ENCODE measurements at regions not wholly inside any gene's neighbourhood (a gene's known extent, or its start where the extent isn't known, plus 50 kb on each side); places are given as distances from the start of the nearest gene placed in this dataset.
A peak's percentile ranks its signal among the peaks of the same experiment; 100 is the strongest.

DNA sequence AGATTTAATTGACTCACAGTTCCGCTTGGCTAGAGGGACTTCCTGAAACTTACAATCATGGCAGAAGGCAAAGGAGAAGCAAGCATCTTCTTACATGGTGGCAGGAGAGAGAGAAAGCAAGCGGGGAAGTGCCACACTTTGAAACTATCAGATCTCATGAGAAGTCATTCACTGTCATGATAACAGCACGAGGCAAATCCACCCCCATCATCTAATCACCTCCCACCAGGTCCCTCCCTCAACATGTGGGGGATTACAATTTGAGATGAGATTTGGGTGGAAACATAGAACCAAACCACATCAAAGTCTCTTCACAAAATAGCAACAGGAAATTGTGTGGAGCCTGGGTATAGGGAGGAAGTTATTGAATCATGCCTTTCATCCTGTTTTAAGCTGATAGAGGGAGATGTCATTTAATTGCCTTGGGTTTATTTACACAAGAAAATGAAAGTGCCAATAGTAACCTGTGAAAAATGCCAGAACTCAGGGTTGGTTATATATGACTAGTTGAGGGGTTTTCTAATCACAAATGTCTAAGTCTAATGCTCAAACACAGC is 624.8 kb upstream of the LMCD1 start:
- Histone ChIP-seq H3K4me3 (replicated peaks in 1 of 3; ENCODE audit: insufficient read depth in 1 of 3, low read depth in 1 of 3, low read length in 3 of 3) (peak overlapping the region in 1 of 3 experiments; percentile 1), H3K9me1 (replicated peaks; ENCODE audit: control insufficient read depth, extremely low read depth, insufficient read depth, low read length) (no peaks in the 10 kb centered on the region), H3K4me1 (ENCODE audit: control insufficient read depth, extremely low read depth, insufficient read depth, low read length) (peaks cover 40% of the 10 kb centered on the region), H3K9me3 (replicated peaks; ENCODE audit: control insufficient read depth, insufficient read depth, low read length) (no peaks in the 10 kb centered on the region), H4K20me1 (replicated peaks; ENCODE audit: control insufficient read depth, extremely low read depth, insufficient read depth, low read length) (no peaks in the 10 kb centered on the region), H3K9ac (replicated peaks; ENCODE audit: extremely low read depth, insufficient read depth, low read length) (peak overlapping the region; percentile 58), H3K27me3 (ENCODE audit: control insufficient read depth in 2 of 2, insufficient read depth in 2 of 2, low read length in 2 of 2) (no peaks in the 10 kb centered on the region), H3K27ac (ENCODE audit: insufficient read depth, low read depth, low read length) (peak overlapping the region; percentile 76), H3K4me2 (ENCODE audit: insufficient read depth, low read length) (peak overlapping the region; percentile 48), H3K79me2 (ENCODE audit: control insufficient read depth, insufficient read depth, low read length) (no peaks in the 10 kb centered on the region), H3K36me3 (ENCODE audit: control insufficient read depth in 2 of 2, extremely low read depth in 1 of 2, insufficient read depth in 2 of 2, low read length in 2 of 2) (no peaks in the 10 kb centered on the region), H2AFZ (ENCODE audit: low read depth, low read length) (no peak overlapping the region)
- no TSS peak for BruUV-seq (replicated peaks)
- TF ChIP-seq CTCF (IDR thresholded peaks at IDR 0.05; ENCODE audit: extremely low read depth in 1 of 2, insufficient read depth in 1 of 2, low read depth in 1 of 2, low read length in 2 of 2) (no peak), GATA2 (IDR thresholded peaks at IDR 0.05; ENCODE audit: insufficient read depth, insufficient read length, low read depth, low read length) (peak; percentile 93), POLR2AphosphoS5 (IDR thresholded peaks at IDR 0.05; ENCODE audit: insufficient read depth, low read depth, low read length) (peak; percentile 70), FOS (IDR thresholded peaks at IDR 0.05; ENCODE audit: borderline replicate concordance, insufficient read depth, low read length) (peak; percentile 59), MYC (IDR thresholded peaks at IDR 0.05; ENCODE audit: low read depth, low read length) (no peak), JUN (IDR thresholded peaks at IDR 0.05; ENCODE audit: borderline replicate concordance, insufficient read depth, insufficient read length, low read depth) (peak; percentile 66), POLR2A (IDR thresholded peaks at IDR 0.05; ENCODE audit: low read depth, low read length) (peak; percentile 41)
- peak; percentile 92 for DNase-seq (ENCODE audit: low read depth, low spot score)
- CTCF ChIA-PET, result interaction anchor here (0.5 to 1.7 kb wide), 3 partner anchors 76 to 1583 kb away, joined by 3 to 7 read pairs (median 3); no protein-coding TSS in a partner anchor
- intact Hi-C loops (cut with micrococcal nuclease), result loop anchor here (1.0 to 10.0 kb wide), 14 partner anchors 143 to 1428 kb away; partner anchors contain the start of gene LMCD1
- FAIRE-seq, result peak; percentile 89
- dilution Hi-C loops (cut with MboI; ENCODE audit: extremely low pct_ligation_motif_present, low sequenced_read_pairs), result no loop called here
- POLR2A ChIA-PET, result no interaction called here

Data from endothelial cell of umbilical vein (primary cell).